NCI-H82 treated with DMSO at 0.1 percent for 48 hours (cell line): ENCODE measurements at regions not wholly inside any gene's neighbourhood (a gene's known extent, or its start where the extent isn't known, plus 50 kb on each side); places are given as distances from the start of the nearest gene placed in this dataset.
"Not testable (repeated sequence)": the region's sequence is repeated elsewhere in the genome, so short reads cannot be mapped to it uniquely, and the experiment has no call there.

ENCODE experiments used
- DNase-seq: peaks from one replicate; lab custom pipeline; 2025; ENCODE audit not compliant: unreplicated experiment; lab: John Stamatoyannopoulos, UW

- DNase-seq = no peak
These were observed 303.7 kb downstream of the CDH19 start for GRCh38 chr18:66300141-66300540.

- DNase-seq = no peak
These were observed 323.4 kb downstream of the CDH19 start for GRCh38 chr18:66280470-66280869.

- DNase-seq = no peak
These were observed 331.9 kb downstream of the CDH19 start for GRCh38 chr18:66271962-66272361.

GRCh38 chr18:66264130-66264529 lies 339.8 kb downstream of the CDH19 start:
- no peak for DNase-seq

- no peak for DNase-seq
These were observed 349.8 kb downstream of the CDH19 start for GRCh38 chr18:66254121-66254520.

GRCh38 chr18:66252703-66253102 lies 351.2 kb downstream of the CDH19 start:
- DNase-seq = no peak

- no peak for DNase-seq
These were observed 368.7 kb downstream of the CDH19 start for GRCh38 chr18:66235206-66235605.

GRCh38 chr18:66226782-66227181 lies 377.1 kb downstream of the CDH19 start:
- no peak for DNase-seq

- DNase-seq = not testable (repeated sequence)
These were observed 380.6 kb downstream of the CDH19 start for GRCh38 chr18:66223317-66223716.

GRCh38 chr18:66222174-66222573 lies 381.7 kb downstream of the CDH19 start:
- no peak for DNase-seq

GRCh38 chr18:66219817-66220216 lies 384.1 kb downstream of the CDH19 start:
- DNase-seq = no peak

GRCh38 chr18:66211749-66212148 lies 392.1 kb downstream of the CDH19 start:
- DNase-seq = peak; percentile 50

- DNase-seq = no peak
These were observed 393.0 kb downstream of the CDH19 start for GRCh38 chr18:66210875-66211274.

GRCh38 chr18:66209656-66210055 lies 394.2 kb downstream of the CDH19 start:
- peak; percentile 74 for DNase-seq

- DNase-seq = no peak
These were observed 407.1 kb downstream of the CDH19 start for GRCh38 chr18:66196805-66197204.

GRCh38 chr18:66193938-66194337 lies 410.0 kb downstream of the CDH19 start:
- no peak for DNase-seq

GRCh38 chr18:66193394-66193793 lies 410.5 kb downstream of the CDH19 start:
- DNase-seq = no peak

GRCh38 chr18:66168685-66169235 lies 417.9 kb downstream of the CDH7 start:
- no peak for DNase-seq

- DNase-seq = no peak
These were observed 417.2 kb downstream of the CDH7 start for GRCh38 chr18:66167829-66168684.

GRCh38 chr18:66160007-66160406 lies 409.2 kb downstream of the CDH7 start:
- no peak for DNase-seq

GRCh38 chr18:66159451-66159850 lies 408.6 kb downstream of the CDH7 start:
- DNase-seq = no peak

- no peak for DNase-seq
These were observed 406.3 kb downstream of the CDH7 start for GRCh38 chr18:66156946-66157687.
